ENCODE measurements at regions not wholly inside any gene's neighbourhood (a gene's known extent, or its start where the extent isn't known, plus 50 kb on each side); places are given as distances from the start of the nearest gene placed in this dataset.

DNA sequence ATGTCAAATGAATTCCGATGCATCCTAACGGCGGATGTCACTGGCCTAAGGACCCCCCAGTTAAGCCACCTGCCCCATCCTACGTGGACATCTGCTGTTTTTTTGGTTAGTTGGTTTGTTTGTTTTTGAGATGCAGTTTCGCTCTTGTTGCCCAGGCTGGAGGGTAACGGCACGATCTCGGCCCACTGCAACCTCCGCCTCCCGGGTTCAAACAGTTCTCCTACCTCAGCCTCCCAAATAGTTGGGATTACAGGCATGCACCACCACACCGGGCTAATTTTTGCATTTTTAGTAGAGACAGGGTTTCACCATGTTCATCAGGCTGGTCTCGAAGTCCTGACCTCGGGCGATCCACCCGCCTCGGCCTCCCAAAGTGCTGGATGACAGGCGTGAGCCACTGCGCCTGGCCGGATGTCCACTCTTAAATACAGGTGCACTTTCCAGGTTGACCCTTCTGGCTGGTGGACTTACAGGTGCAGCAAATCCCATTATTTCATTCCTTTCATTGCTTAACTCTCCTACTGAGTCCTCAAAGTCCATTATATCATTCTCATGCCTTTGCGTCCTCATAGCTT, 206.2 kb downstream of the CRLF2 start:
- no peaks in the 10 kb centered on the region for H3K9me3 ChIP-seq
- no peaks in the 10 kb centered on the region for H3K4me1 ChIP-seq
- intact Hi-C loops (cut with DNase I) = no loop called here
- no peak overlapping the region for H3K4me3 ChIP-seq
- peaks cover 0 to 9% (median 0%) of the 10 kb centered on the region in 4 donors for H3K27me3 ChIP-seq
- DNase-seq (ENCODE audit: extremely low spot score) = no peak
- TF ChIP-seq EP300 (IDR thresholded peaks at IDR 0.05) = no peak
- no peak for TF ChIP-seq POLR2A (IDR thresholded peaks at IDR 0.05; ENCODE audit: low read depth)
- no peak for TF ChIP-seq POLR2AphosphoS5 (IDR thresholded peaks at IDR 0.05)
- TF ChIP-seq, protein P1, sequence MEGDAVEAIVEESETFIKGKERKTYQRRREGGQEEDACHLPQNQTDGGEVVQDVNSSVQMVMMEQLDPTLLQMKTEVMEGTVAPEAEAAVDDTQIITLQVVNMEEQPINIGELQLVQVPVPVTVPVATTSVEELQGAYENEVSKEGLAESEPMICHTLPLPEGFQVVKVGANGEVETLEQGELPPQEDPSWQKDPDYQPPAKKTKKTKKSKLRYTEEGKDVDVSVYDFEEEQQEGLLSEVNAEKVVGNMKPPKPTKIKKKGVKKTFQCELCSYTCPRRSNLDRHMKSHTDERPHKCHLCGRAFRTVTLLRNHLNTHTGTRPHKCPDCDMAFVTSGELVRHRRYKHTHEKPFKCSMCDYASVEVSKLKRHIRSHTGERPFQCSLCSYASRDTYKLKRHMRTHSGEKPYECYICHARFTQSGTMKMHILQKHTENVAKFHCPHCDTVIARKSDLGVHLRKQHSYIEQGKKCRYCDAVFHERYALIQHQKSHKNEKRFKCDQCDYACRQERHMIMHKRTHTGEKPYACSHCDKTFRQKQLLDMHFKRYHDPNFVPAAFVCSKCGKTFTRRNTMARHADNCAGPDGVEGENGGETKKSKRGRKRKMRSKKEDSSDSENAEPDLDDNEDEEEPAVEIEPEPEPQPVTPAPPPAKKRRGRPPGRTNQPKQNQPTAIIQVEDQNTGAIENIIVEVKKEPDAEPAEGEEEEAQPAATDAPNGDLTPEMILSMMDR (IDR thresholded peaks at IDR 0.05) = no peak
- 87% methylated on average over 20 of the region's 20 CpGs for WGBS
- no peaks in the 10 kb centered on the region for H3K36me3 ChIP-seq
- H3K27ac ChIP-seq (replicated peaks in 1 of 4) = no peak overlapping the region

- DNase-seq (ENCODE audit: extremely low spot score) = no peak
- Histone ChIP-seq H3K4me1 (no peaks in the 10 kb centered on the region), H3K4me3 (no peak overlapping the region), H3K9me3 (no peaks in the 10 kb centered on the region), H3K36me3 (no peaks in the 10 kb centered on the region), H3K27ac (replicated peaks in 1 of 4) (no peak overlapping the region), H3K27me3 (peaks cover 0 to 22% (median 0%) of the 10 kb centered on the region in 4 donors)
- WGBS = 68% methylated on average over 23 of the region's 23 CpGs
- intact Hi-C loops (cut with DNase I) = no loop called here
- TF ChIP-seq, protein P1 (IDR thresholded peaks at IDR 0.05) = no peak
- TF ChIP-seq EP300 (IDR thresholded peaks at IDR 0.05) (no peak), POLR2A (IDR thresholded peaks at IDR 0.05; ENCODE audit: low read depth) (no peak), POLR2AphosphoS5 (IDR thresholded peaks at IDR 0.05) (no peak)
These were observed 209.8 kb downstream of the CRLF2 start for GRCh38 chrX:1002611-1003010.

GRCh38 chrX:997631-998137, 214.8 kb downstream of the CRLF2 start:
- intact Hi-C loops (cut with DNase I) = no loop called here
- H3K36me3 ChIP-seq = no peaks in the 10 kb centered on the region
- TF ChIP-seq, protein P1 (IDR thresholded peaks at IDR 0.05) = no peak
- TF ChIP-seq POLR2AphosphoS5 (IDR thresholded peaks at IDR 0.05) (no peak), EP300 (IDR thresholded peaks at IDR 0.05) (no peak), POLR2A (IDR thresholded peaks at IDR 0.05; ENCODE audit: low read depth) (no peak)
- DNase-seq (ENCODE audit: extremely low spot score) = no peak
- WGBS = 35% methylated on average over 10 of the region's 10 CpGs
- no peak overlapping the region for H3K27ac ChIP-seq (replicated peaks in 1 of 4)
- no peak overlapping the region for H3K4me3 ChIP-seq
- peaks cover 0 to 22% (median 0%) of the 10 kb centered on the region in 4 donors for H3K27me3 ChIP-seq
- no peaks in the 10 kb centered on the region for H3K4me1 ChIP-seq
- peaks cover 0 to 22% (median 8%) of the 10 kb centered on the region in 4 donors for H3K9me3 ChIP-seq

GRCh38 chrX:994780-995179, 217.7 kb downstream of the CRLF2 start:
- TF ChIP-seq, protein P1 (IDR thresholded peaks at IDR 0.05) = no peak
- TF ChIP-seq POLR2A (IDR thresholded peaks at IDR 0.05; ENCODE audit: low read depth) (no peak), POLR2AphosphoS5 (IDR thresholded peaks at IDR 0.05) (no peak), EP300 (IDR thresholded peaks at IDR 0.05) (no peak)
- no peak for DNase-seq (ENCODE audit: extremely low spot score)
- H3K36me3 ChIP-seq = no peaks in the 10 kb centered on the region
- H3K27ac ChIP-seq (replicated peaks in 1 of 4) = no peak overlapping the region
- H3K27me3 ChIP-seq = peaks cover 0 to 19% (median 0%) of the 10 kb centered on the region in 4 donors
- 94% methylated on average over 2 of the region's 2 CpGs for WGBS
- H3K4me3 ChIP-seq = no peak overlapping the region
- no peaks in the 10 kb centered on the region for H3K4me1 ChIP-seq
- intact Hi-C loops (cut with DNase I) = loop anchor here (5.0 kb wide), 1 partner anchor 1328 kb away; no protein-coding TSS in a partner anchor
- peaks cover 0 to 23% (median 10%) of the 10 kb centered on the region in 4 donors for H3K9me3 ChIP-seq

Data from esophagus muscularis mucosa (tissue), 4 donors.